Peyer's patch (tissue), 4 donors: ENCODE measurements at regions not wholly inside any gene's neighbourhood (a gene's known extent, or its start where the extent isn't known, plus 50 kb on each side); places are given as distances from the start of the nearest gene placed in this dataset.

Experiments used
- CTCF ChIP-seq, 6 experiments: fragments of 450-650 bp in 4 of 6; fragments of 200-600 bp in 2 of 6; sonication (generic) in 1 of 6; IDR thresholded peaks; one replicate each; pipeline ENCODE4 v1.5.1; 2017 to 2019; ENCODE audit warnings: antibody characterized with exemption in 6 of 6, mild to moderate bottlenecking in 3 of 6, moderate library complexity in 1 of 6
- POLR2A ChIP-seq, 2 donors: fragments of 450-650 bp; IDR thresholded peaks; one replicate each; pipeline ENCODE4 v1.5.1; 2017; ENCODE audit warnings: antibody characterized with exemption in 2 of 2, mild to moderate bottlenecking in 2 of 2, moderate library complexity in 2 of 2

GRCh38 chr6:33853736-33854135 is 49.9 kb upstream of the MLN start:
- TF ChIP-seq POLR2A (IDR thresholded peaks at IDR 0.05) (no peak), CTCF (IDR thresholded peaks at IDR 0.05) (no peak)
